Neural crest cell (in vitro differentiated cells): ENCODE measurements at regions not wholly inside any gene's neighbourhood (a gene's known extent, or its start where the extent isn't known, plus 50 kb on each side); places are given as distances from the start of the nearest gene placed in this dataset.
A peak's percentile ranks its signal among the peaks of the same experiment; 100 is the strongest.

Source experiments
- DNase-seq: peaks from one replicate; pipeline ENCODE4 v3.0.0; 2021; ENCODE audit warnings: low read depth, mixed read lengths, low spot score
- H3K27ac Mint-ChIP-seq: one replicate; pipeline ENCODE4 v1.8.0; 2021; ENCODE audit warnings: mild to moderate bottlenecking, mixed read lengths; ENCODE audit not compliant: unreplicated experiment
- H3K27me3 Mint-ChIP-seq: 2 replicates; pipeline ENCODE4 v1.8.0; 2021; ENCODE audit warnings: low read depth, mild to moderate bottlenecking, mixed read lengths
- H3K36me3 Mint-ChIP-seq: 2 replicates; pipeline ENCODE4 v1.8.0; 2021; ENCODE audit warnings: low read depth, mild to moderate bottlenecking, mixed read lengths
- H3K4me1 Mint-ChIP-seq: 2 replicates; pipeline ENCODE4 v1.8.0; 2021; ENCODE audit warnings: mixed read lengths
- H3K4me3 Mint-ChIP-seq: one replicate; pipeline ENCODE4 v1.8.0; 2021; ENCODE audit warnings: mild to moderate bottlenecking, mixed read lengths
- H3K9me3 Mint-ChIP-seq: 2 replicates; pipeline ENCODE4 v1.8.0; 2021; ENCODE audit warnings: mixed read lengths
- CTCF ChIP-seq: fragments of 200-600 bp; sonication (generic); conservative IDR thresholded peaks from 2 replicates; pipeline ENCODE4 v1.5.0; 2021; ENCODE audit warnings: antibody characterized with exemption, mild to moderate bottlenecking

GRCh38 chr2:161546635-161547034, 77.6 kb upstream of the SLC4A10 start:
- DNase-seq = no peak
- Mint-ChIP-seq H3K36me3 (no peaks in the 10 kb centered on the region), H3K27me3 (no peaks in the 10 kb centered on the region), H3K9me3 (no peaks in the 10 kb centered on the region), H3K4me1 (no peaks in the 10 kb centered on the region), H3K4me3 (no peak overlapping the region), H3K27ac (no peak overlapping the region)
- TF ChIP-seq CTCF = no peak

GRCh38 chr2:161547130-161547529, 77.1 kb upstream of the SLC4A10 start:
- no peak for TF ChIP-seq CTCF
- Mint-ChIP-seq H3K4me3 (no peak overlapping the region), H3K9me3 (no peaks in the 10 kb centered on the region), H3K27me3 (no peaks in the 10 kb centered on the region), H3K36me3 (no peaks in the 10 kb centered on the region), H3K27ac (no peak overlapping the region), H3K4me1 (no peaks in the 10 kb centered on the region)
- DNase-seq = no peak

GRCh38 chr2:161552015-161552414, 72.2 kb upstream of the SLC4A10 start:
- Mint-ChIP-seq H3K4me1 (peaks cover 6% of the 10 kb centered on the region), H3K9me3 (no peaks in the 10 kb centered on the region), H3K36me3 (no peaks in the 10 kb centered on the region), H3K27me3 (no peaks in the 10 kb centered on the region), H3K27ac (no peak overlapping the region), H3K4me3 (no peak overlapping the region)
- TF ChIP-seq CTCF = no peak
- no peak for DNase-seq

GRCh38 chr2:161555826-161556225, 68.4 kb upstream of the SLC4A10 start:
- H3K4me1 Mint-ChIP-seq = peaks cover 6% of the 10 kb centered on the region
- H3K4me3 Mint-ChIP-seq = no peak overlapping the region
- no peak for DNase-seq
- no peaks in the 10 kb centered on the region for H3K27me3 Mint-ChIP-seq
- H3K9me3 Mint-ChIP-seq = peaks cover 3% of the 10 kb centered on the region
- no peak overlapping the region for H3K27ac Mint-ChIP-seq
- TF ChIP-seq CTCF = no peak
- H3K36me3 Mint-ChIP-seq = peaks cover 3% of the 10 kb centered on the region

GRCh38 chr2:161556440-161556839, 67.8 kb upstream of the SLC4A10 start:
- H3K4me1 Mint-ChIP-seq = peaks cover 6% of the 10 kb centered on the region
- no peak for DNase-seq
- peaks cover 5% of the 10 kb centered on the region for H3K9me3 Mint-ChIP-seq
- no peaks in the 10 kb centered on the region for H3K27me3 Mint-ChIP-seq
- H3K27ac Mint-ChIP-seq = no peak overlapping the region
- no peak overlapping the region for H3K4me3 Mint-ChIP-seq
- H3K36me3 Mint-ChIP-seq = peaks cover 4% of the 10 kb centered on the region
- TF ChIP-seq CTCF = peak; percentile 17

- Mint-ChIP-seq H3K4me1 (peaks cover 6% of the 10 kb centered on the region), H3K36me3 (peaks cover 10% of the 10 kb centered on the region), H3K4me3 (no peak overlapping the region), H3K9me3 (peaks cover 11% of the 10 kb centered on the region), H3K27me3 (no peaks in the 10 kb centered on the region), H3K27ac (no peak overlapping the region)
- no peak for DNase-seq
- no peak for TF ChIP-seq CTCF
Observed at GRCh38 chr2:161557538-161557937, 66.7 kb upstream of the SLC4A10 start.
